ENCODE measurements at regions not wholly inside any gene's neighbourhood (a gene's known extent, or its start where the extent isn't known, plus 50 kb on each side); places are given as distances from the start of the nearest gene placed in this dataset.

DNA sequence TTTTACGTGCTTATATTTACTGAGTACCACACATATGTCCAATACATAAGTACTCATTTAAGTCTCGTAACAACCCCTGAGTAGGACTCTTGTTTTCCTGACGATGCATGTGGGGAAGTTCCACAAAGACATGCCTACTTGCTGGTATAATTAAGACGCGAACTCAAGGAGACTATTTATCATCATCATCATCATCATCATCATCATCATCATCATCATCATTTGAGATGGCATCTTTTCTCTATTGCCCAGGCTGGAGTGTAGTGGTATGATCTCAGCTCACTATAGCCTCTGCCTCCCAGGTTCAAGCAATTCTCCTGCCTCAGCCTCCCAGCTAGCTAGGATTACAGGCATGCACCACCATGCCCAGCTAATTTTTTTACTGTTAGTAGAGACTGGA lies 809.9 kb upstream of the EEF2KMT start:
- POLR2A ChIA-PET = no interaction called here
- ATAC-seq (no peak), DNase-seq (no peak)
- Mint-ChIP-seq H3K4me3 (no peak overlapping the region), H3K9me3 (peaks cover 0 to 16% (median 5%) of the 10 kb centered on the region in 9 donors), H3K27ac (no peak overlapping the region), H3K36me3 (no peaks in the 10 kb centered on the region), H3K27me3 (peaks cover 0 to 4% (median 0%) of the 10 kb centered on the region in 5 donors), H3K4me1 (no peaks in the 10 kb centered on the region)

DNA sequence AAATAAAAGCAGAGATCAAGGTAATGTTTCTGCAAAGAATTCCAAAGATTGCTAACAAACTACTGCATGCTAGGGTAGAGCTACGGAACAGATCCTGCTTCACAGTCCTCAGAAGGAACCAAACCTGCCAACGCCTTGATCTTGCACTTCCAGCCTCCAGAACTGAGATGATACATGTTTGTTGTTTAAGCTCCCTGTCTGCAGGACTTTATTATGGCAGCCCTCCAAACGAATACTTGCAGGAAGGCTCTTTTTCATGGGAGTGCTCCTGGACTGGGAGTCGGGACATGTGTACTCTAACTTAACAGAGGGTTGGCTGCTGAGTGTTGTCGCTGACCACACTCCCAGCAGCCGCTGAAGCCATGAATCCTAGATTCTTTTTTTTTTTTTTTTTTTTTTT lies 808.8 kb upstream of the EEF2KMT start:
- ATAC-seq (no peak), DNase-seq (no peak)
- Mint-ChIP-seq H3K36me3 (no peaks in the 10 kb centered on the region), H3K4me1 (no peaks in the 10 kb centered on the region), H3K27ac (peak overlapping the region in 1 of 10 donors; percentile 84), H3K9me3 (peaks cover 0 to 16% (median 5%) of the 10 kb centered on the region in 9 donors), H3K4me3 (no peak overlapping the region), H3K27me3 (peaks cover 0 to 4% (median 0%) of the 10 kb centered on the region in 5 donors)
- POLR2A ChIA-PET = no interaction called here

DNA sequence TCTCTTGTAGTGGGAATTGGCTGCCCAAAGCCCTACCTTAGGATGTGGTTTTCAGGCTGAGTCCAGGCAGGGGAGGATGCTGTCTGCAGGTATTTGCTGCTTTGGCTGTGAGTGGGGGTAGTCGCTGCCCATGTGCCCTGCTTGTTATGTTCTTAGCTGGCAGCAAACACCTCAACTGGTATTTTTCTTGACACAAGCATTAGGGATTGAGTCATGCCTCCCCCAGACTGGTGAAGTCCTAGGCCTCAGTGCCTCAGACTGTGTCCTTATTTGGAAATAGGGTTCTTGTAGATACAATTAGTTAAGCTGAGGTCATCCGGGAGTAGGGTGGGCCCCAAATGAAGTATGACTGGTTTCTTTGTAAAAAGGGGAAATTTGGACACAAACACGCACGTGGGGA lies 808.3 kb upstream of the EEF2KMT start:
- no peak overlapping the region for H3K27ac Mint-ChIP-seq
- no peak for DNase-seq
- peaks cover 0 to 4% (median 0%) of the 10 kb centered on the region in 5 donors for H3K27me3 Mint-ChIP-seq
- H3K9me3 Mint-ChIP-seq = peaks cover 2 to 18% (median 5%) of the 10 kb centered on the region in 9 donors
- no peaks in the 10 kb centered on the region for H3K36me3 Mint-ChIP-seq
- H3K4me1 Mint-ChIP-seq = no peaks in the 10 kb centered on the region
- no peak for ATAC-seq
- POLR2A ChIA-PET = no interaction called here
- no peak overlapping the region for H3K4me3 Mint-ChIP-seq

DNA sequence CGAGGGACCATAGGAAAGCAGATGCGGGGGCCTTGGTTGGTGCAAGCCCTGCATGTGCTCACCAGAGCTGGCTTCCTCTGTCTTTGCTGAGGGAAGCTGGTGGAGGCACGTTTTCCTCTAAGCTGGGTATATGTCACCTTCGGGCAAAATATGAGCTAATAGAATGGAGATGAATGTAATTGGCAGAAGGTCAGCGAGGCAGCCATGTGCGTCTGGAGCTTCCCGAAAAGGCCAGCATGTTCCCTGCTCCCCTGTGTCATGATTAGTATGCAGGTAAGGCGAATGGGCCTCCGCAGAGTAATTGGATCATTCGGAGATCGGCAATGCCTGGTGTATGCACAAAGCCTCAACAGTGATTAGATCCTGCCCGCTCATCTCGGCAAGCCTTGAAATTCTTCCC lies 806.2 kb upstream of the EEF2KMT start:
- ATAC-seq = no peak
- Mint-ChIP-seq H3K27me3 (no peaks in the 10 kb centered on the region), H3K9me3 (peaks cover 2 to 29% (median 11%) of the 10 kb centered on the region in 9 donors), H3K4me1 (no peaks in the 10 kb centered on the region), H3K4me3 (no peak overlapping the region), H3K36me3 (no peaks in the 10 kb centered on the region), H3K27ac (no peak overlapping the region)
- POLR2A ChIA-PET = no interaction called here
- DNase-seq = no peak

DNA sequence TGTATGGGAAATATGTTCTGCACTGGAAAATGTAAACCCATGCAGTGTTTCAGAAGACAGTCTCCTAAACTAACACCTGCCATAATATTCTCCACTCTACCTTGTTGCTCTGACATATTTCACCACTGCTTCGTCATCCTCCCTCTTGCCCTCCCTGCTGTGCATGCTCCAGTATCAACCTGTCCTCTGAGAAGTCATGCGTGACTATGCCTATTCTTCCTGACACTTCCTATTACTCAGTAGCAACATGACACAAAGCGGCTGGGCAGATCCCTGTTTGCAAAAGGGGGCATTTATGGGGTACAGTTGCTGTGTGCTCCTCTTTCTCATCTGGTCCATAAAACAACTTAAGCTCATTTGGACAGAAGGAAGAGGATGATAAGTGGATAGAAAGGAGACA lies 805.6 kb upstream of the EEF2KMT start:
- Mint-ChIP-seq H3K36me3 (no peaks in the 10 kb centered on the region), H3K4me3 (no peak overlapping the region), H3K9me3 (peaks cover 2 to 31% (median 11%) of the 10 kb centered on the region in 9 donors), H3K27me3 (no peaks in the 10 kb centered on the region), H3K27ac (no peak overlapping the region), H3K4me1 (no peaks in the 10 kb centered on the region)
- DNase-seq = no peak
- POLR2A ChIA-PET = no interaction called here
- ATAC-seq = no peak

DNA sequence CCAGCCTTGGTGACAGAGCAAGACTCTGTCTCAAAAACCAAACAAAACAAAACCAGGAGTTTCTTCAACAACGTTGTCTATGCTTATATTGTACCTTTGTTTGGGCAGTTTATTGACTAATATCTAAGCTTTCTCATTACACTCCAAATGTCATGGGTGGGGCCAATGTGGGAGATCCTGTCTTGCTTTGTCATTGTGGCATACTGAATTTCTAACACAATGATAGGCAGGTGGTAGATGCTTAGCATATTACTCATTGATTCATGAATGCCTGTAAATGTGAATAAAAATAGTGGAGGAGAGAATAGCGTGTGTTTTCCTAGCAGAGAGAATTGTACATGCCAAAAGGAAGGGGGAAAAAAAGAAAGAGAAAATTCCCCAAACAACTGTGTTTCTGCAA lies 802.5 kb upstream of the EEF2KMT start:
- Mint-ChIP-seq H3K4me3 (no peak overlapping the region), H3K27ac (no peak overlapping the region), H3K9me3 (peaks cover 2 to 29% (median 13%) of the 10 kb centered on the region in 9 donors), H3K27me3 (no peaks in the 10 kb centered on the region), H3K36me3 (no peaks in the 10 kb centered on the region), H3K4me1 (no peaks in the 10 kb centered on the region)
- DNase-seq (no peak), ATAC-seq (no peak)
- POLR2A ChIA-PET = no interaction called here

DNA sequence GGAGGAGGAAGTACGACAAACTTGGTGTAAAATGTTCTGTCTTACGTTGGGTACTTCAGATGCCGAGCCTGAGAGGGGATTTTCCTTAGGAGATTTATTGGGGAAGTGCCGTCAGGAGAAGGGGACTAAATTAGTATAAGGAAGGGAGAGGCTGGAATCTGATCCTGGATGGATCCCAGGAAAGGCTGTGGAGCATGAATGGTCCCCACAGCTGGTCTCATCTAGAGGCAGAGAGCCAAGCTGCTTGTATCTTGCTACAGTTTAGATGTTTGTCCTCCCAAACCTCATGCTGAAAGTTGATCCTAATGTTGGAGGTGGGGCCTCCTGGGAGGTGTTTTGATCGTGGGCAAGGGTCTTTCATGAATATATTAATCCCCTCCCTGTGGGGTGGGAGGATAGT lies 798.4 kb upstream of the EEF2KMT start:
- H3K4me3 Mint-ChIP-seq = no peak overlapping the region
- ATAC-seq (no peak), DNase-seq (no peak)
- peaks cover 0 to 2% (median 0%) of the 10 kb centered on the region in 4 donors for H3K4me1 Mint-ChIP-seq
- H3K9me3 Mint-ChIP-seq = peaks cover 4 to 40% (median 7%) of the 10 kb centered on the region in 9 donors
- H3K27ac Mint-ChIP-seq = peak overlapping the region in 1 of 10 donors; percentile 6
- POLR2A ChIA-PET = no interaction called here
- H3K36me3 Mint-ChIP-seq = no peaks in the 10 kb centered on the region
- peaks cover 0 to 7% (median 0%) of the 10 kb centered on the region in 5 donors for H3K27me3 Mint-ChIP-seq

DNA sequence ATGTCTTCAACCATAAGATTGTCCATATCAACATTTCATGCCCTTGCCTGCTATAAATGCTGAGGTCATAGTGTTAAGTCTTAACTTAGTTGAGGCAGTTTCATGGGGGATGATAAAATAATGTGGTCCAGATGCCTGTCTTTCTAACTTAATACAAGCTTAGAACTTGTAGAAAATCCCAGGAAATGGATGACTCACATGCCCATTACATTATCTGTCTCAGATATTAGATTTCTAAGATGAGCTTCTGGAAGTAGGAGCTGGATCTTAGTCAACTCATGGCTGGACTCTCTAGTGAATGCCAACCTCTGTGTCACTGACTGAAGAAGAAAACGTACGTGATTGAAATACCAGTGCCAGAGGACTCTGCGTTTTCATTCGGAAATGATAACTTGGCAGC lies 797.5 kb upstream of the EEF2KMT start:
- DNase-seq = no peak
- POLR2A ChIA-PET = no interaction called here
- H3K27ac Mint-ChIP-seq = no peak overlapping the region
- H3K27me3 Mint-ChIP-seq = peaks cover 0 to 7% (median 0%) of the 10 kb centered on the region in 5 donors
- peaks cover 0 to 2% (median 0%) of the 10 kb centered on the region in 4 donors for H3K4me1 Mint-ChIP-seq
- H3K36me3 Mint-ChIP-seq = no peaks in the 10 kb centered on the region
- H3K4me3 Mint-ChIP-seq = no peak overlapping the region
- peaks cover 3 to 36% (median 6%) of the 10 kb centered on the region in 9 donors for H3K9me3 Mint-ChIP-seq
- no peak for ATAC-seq

DNA sequence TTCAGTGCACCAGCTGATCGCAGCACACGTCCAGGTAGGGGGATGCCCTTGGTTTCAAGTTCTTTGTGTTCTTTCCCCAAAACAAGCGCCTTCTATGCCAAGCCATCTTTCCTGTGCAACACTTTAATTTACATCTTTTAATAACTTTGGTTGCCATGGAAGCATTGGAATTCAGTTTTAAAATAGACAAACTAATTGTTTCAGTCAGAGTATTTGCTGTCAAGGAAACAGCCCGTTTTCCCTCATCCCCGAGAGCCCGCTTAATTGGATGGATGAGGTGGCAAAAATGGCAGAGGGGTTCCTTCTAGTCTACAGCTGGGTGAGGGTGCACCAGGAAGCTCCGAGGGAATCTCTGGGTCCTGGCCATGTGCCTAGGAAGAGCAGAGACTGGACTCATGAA lies 793.7 kb upstream of the EEF2KMT start:
- Mint-ChIP-seq H3K36me3 (no peaks in the 10 kb centered on the region), H3K9me3 (peaks cover 0 to 22% (median 4%) of the 10 kb centered on the region in 9 donors), H3K27me3 (peaks cover 0 to 11% (median 3%) of the 10 kb centered on the region in 5 donors), H3K27ac (no peak overlapping the region), H3K4me1 (peaks cover 0 to 4% (median 0%) of the 10 kb centered on the region in 4 donors), H3K4me3 (no peak overlapping the region)
- DNase-seq (no peak), ATAC-seq (no peak)
- POLR2A ChIA-PET = no interaction called here

DNA sequence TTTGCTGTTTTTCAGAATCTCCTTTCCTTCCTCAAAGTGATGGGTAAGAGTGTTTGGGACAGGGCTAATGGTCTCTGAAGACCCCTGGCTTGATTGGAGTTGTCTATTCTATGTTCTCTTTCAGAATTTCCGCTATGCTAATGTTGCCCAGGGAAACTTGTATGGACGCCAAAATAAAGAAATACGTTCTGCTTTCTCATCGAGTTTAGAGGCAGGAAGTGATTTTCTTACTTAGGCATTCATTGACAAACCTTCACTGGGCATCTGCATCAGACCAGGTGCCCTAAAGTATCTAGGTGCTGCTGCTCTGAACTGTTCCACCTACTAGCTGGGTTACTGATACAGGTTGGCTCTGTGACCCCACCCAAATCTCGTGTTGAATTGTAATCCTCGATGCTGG lies 787.9 kb upstream of the EEF2KMT start:
- Mint-ChIP-seq H3K4me1 (peaks cover 0 to 2% (median 0%) of the 10 kb centered on the region in 4 donors), H3K27me3 (peaks cover 0 to 7% (median 4%) of the 10 kb centered on the region in 5 donors), H3K4me3 (no peak overlapping the region), H3K9me3 (peaks cover 0 to 5% (median 2%) of the 10 kb centered on the region in 9 donors), H3K36me3 (no peaks in the 10 kb centered on the region), H3K27ac (peak overlapping the region in 1 of 10 donors; percentile 31)
- DNase-seq (no peak), ATAC-seq (no peak)
- POLR2A ChIA-PET = no interaction called here

DNA sequence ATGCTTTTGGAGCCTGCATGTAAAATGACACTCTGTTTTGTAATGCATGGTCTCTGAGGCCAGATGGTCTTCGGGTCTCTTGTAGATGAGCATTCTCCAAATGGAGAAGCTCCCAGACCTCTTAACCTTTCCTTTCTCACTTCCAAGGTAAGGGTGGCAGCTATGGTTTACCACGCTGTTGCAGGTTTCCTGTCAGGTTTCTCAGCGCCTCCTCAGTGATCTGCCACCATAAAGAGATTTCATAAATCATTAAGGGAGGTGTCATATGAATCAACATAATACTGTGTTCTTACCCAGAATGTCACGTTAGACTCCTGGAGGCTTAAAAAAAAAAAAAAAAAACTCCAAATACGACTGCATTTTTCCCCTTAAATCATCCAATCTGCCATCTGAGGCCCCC lies 787.4 kb upstream of the EEF2KMT start:
- Mint-ChIP-seq H3K27me3 (peaks cover 0 to 7% (median 4%) of the 10 kb centered on the region in 5 donors), H3K9me3 (peaks cover 0 to 5% (median 2%) of the 10 kb centered on the region in 9 donors), H3K4me1 (peaks cover 0 to 2% (median 0%) of the 10 kb centered on the region in 4 donors), H3K4me3 (no peak overlapping the region), H3K36me3 (no peaks in the 10 kb centered on the region), H3K27ac (no peak overlapping the region)
- DNase-seq = no peak
- ATAC-seq = no peak
- POLR2A ChIA-PET = no interaction called here

DNA sequence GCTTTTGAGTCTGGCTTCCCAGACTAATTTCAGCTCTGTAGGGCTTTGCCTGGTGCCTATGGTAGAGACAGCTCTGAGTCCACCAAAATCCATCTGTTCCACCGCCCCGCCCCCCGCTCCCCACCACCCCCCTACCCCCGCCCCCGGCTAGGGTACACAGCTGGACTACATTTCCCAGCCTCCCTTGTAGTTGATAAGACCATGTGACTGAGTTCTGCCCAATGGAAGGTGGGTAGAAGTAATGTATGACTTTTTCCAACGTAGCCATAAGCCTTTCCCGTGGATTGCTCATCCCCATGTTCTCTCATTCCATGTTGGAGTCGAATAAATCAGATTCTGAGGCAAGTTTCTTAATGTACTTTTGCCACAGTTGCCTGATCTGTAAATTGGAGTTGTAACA lies 786.7 kb upstream of the EEF2KMT start:
- Mint-ChIP-seq H3K27me3 (peaks cover 0 to 7% (median 3%) of the 10 kb centered on the region in 5 donors), H3K36me3 (no peaks in the 10 kb centered on the region), H3K27ac (no peak overlapping the region), H3K9me3 (peaks cover 0 to 5% (median 2%) of the 10 kb centered on the region in 9 donors), H3K4me3 (no peak overlapping the region), H3K4me1 (peaks cover 0 to 2% (median 0%) of the 10 kb centered on the region in 4 donors)
- no peak for DNase-seq
- ATAC-seq = no peak
- POLR2A ChIA-PET = no interaction called here

DNA sequence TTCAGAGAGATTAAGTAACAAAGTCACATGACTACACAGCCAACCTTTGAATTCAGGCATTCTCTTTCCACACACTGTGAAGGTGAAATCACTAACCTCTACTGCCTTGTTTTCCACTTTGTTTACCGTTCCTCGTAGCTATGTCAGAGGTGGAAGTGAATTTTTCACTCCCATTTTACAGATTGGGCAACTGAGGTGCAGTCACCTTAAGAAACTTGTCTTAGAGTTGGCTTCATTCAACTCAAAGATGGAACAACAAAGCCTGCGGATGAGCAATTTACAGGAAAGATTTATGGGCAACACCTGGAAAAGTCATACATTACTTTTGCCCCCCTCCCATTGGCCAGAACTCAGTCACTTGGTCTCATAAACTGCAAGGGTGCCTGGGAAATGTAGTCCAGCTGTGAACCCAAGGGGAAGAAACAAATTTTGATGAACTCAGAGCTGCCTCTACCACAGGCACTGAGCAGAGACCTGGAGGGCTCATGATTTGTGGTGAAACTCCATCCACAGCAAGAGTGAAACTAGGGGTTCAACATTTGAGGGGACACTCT lies 784.6 kb upstream of the EEF2KMT start:
- Mint-ChIP-seq H3K9me3 (peaks cover 0 to 5% (median 0%) of the 10 kb centered on the region in 9 donors), H3K27me3 (peaks cover 0 to 3% (median 0%) of the 10 kb centered on the region in 5 donors), H3K4me3 (no peak overlapping the region), H3K27ac (no peak overlapping the region), H3K4me1 (no peaks in the 10 kb centered on the region), H3K36me3 (no peaks in the 10 kb centered on the region)
- ATAC-seq (no peak), DNase-seq (no peak)
- POLR2A ChIA-PET = no interaction called here

DNA sequence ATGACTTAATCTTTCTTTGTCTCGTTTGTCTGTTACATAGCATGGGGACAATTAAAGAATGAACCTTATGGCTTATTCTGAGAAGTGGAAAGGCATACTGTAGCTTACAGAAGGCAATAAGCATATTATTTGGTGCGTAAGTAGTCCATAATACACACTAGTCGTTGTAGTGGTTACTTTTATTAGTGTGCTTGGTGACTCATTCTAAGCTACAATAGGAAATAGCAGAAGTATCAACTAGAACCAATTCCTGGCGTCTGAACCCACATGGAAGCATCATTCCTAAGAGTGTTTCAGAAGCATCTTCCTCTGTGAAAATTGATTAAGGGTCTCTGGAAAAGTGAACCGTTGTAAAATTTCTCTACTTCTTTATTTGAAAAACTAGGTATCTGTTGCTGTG lies 777.8 kb upstream of the EEF2KMT start:
- POLR2A ChIA-PET = no interaction called here
- Mint-ChIP-seq H3K9me3 (peaks cover 0 to 17% (median 2%) of the 10 kb centered on the region in 9 donors), H3K4me3 (no peak overlapping the region), H3K36me3 (no peaks in the 10 kb centered on the region), H3K27me3 (peaks cover 0 to 13% (median 3%) of the 10 kb centered on the region in 5 donors), H3K4me1 (no peaks in the 10 kb centered on the region), H3K27ac (no peak overlapping the region)
- DNase-seq = no peak
- no peak for ATAC-seq

Measured in naive thymus-derived CD8-positive, alpha-beta T cell (primary cell).